ENCODE measurements at regions not wholly inside any gene's neighbourhood (a gene's known extent, or its start where the extent isn't known, plus 50 kb on each side); places are given as distances from the start of the nearest gene placed in this dataset.

GRCh38 chr4:14592950-14593349, 409.3 kb upstream of the CPEB2 start:
- no peak for TF ChIP-seq POLR2A (IDR thresholded peaks at IDR 0.05)
- no peak for TF ChIP-seq EP300 (IDR thresholded peaks at IDR 0.05)
- TF ChIP-seq, protein P1, sequence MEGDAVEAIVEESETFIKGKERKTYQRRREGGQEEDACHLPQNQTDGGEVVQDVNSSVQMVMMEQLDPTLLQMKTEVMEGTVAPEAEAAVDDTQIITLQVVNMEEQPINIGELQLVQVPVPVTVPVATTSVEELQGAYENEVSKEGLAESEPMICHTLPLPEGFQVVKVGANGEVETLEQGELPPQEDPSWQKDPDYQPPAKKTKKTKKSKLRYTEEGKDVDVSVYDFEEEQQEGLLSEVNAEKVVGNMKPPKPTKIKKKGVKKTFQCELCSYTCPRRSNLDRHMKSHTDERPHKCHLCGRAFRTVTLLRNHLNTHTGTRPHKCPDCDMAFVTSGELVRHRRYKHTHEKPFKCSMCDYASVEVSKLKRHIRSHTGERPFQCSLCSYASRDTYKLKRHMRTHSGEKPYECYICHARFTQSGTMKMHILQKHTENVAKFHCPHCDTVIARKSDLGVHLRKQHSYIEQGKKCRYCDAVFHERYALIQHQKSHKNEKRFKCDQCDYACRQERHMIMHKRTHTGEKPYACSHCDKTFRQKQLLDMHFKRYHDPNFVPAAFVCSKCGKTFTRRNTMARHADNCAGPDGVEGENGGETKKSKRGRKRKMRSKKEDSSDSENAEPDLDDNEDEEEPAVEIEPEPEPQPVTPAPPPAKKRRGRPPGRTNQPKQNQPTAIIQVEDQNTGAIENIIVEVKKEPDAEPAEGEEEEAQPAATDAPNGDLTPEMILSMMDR (IDR thresholded peaks at IDR 0.05), result no peak
